SK-N-MC (cell line): ENCODE measurements at regions not wholly inside any gene's neighbourhood (a gene's known extent, or its start where the extent isn't known, plus 50 kb on each side); places are given as distances from the start of the nearest gene placed in this dataset.

Experiments
- EZH2 ChIP-seq: fragments of 200-600 bp; sonication (generic); IDR thresholded peaks from one replicate; pipeline ENCODE4 v1.6.1; 2017; ENCODE audit warnings: antibody characterized with exemption
- FOXP2 ChIP-seq: optimal IDR thresholded peaks from 2 replicates; pipeline ENCODE3; 2011; ENCODE audit warnings: mild to moderate bottlenecking, moderate library complexity; ENCODE audit not compliant: insufficient read depth; ENCODE audit errors: extremely low read length, control extremely low read depth
- POLR2AphosphoS5 ChIP-seq: IDR thresholded peaks from 2 replicates; pipeline ENCODE4 v1.6.1; 2012; ENCODE audit warnings: mild to moderate bottlenecking, low read depth, low read length, borderline replicate concordance

DNA sequence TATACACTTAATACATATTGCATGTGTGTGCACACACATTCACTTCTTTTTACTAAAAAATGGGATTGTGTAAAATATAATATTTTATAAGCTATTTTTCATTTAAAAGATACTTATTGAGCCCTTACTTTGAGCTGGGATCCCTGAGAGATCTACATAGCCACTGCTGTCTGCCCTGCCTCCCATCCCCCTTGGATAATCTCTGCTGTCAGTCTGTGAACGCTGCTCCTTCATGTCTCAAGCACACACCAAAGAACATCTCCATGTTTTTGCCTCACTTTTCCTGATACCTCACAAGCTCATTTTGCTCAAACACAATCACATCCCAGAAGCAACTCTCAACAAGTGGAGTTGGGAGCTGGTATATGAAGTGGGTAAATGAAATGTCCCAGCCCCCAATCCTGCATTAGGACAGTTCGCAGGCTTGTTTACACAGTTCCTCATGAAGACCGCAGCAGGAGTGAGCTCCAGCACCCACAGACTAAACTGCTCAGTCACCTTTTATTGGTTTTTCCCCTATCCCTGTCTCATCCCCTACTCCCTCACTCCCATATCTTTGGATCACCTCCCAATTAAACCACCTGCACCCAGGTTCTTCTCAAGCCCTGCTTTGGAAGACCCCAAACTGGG lies 108.3 kb upstream of the FRY start:
- TF ChIP-seq POLR2AphosphoS5 = no peak
- TF ChIP-seq EZH2 = no peak
- TF ChIP-seq FOXP2 = no peak
